ENCODE measurements at regions not wholly inside any gene's neighbourhood (a gene's known extent, or its start where the extent isn't known, plus 50 kb on each side); places are given as distances from the start of the nearest gene placed in this dataset.
A peak's percentile ranks its signal among the peaks of the same experiment; 100 is the strongest.

DNA sequence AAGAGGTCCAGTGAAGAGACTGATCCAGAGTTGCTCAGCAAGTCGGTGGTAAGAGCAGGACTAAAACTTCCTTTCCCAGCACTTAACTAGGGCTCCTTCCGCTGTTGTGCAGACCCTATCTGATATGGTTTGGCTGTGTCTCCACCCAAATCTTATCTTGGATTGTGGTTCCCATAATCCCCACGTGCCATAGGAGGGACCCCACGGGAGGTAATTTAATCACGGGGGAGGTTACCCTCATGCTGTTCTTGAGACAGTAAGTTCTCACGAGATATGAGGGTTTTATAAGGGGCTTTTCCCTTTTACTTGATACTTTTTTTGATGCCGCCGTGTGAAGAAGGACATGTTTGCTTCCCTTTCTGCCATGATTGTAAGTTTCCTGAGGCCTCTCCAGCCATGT is 221.9 kb upstream of the GLRA1 start:
- H3K27ac Mint-ChIP-seq: no peak overlapping the region
- peaks cover 20% of the 10 kb centered on the region for H3K27me3 ChIP-seq (ENCODE audit: control insufficient read depth, insufficient read depth, low read length, poor library complexity, severe bottlenecking)
- H3K36me3 Mint-ChIP-seq (ENCODE audit: low read depth): no peaks in the 10 kb centered on the region
- H3K27ac ChIP-seq (ENCODE audit: low read depth, low read length): no peak overlapping the region
- H3K9me3 Mint-ChIP-seq: no peaks in the 10 kb centered on the region
- TF ChIP-seq, protein P1, sequence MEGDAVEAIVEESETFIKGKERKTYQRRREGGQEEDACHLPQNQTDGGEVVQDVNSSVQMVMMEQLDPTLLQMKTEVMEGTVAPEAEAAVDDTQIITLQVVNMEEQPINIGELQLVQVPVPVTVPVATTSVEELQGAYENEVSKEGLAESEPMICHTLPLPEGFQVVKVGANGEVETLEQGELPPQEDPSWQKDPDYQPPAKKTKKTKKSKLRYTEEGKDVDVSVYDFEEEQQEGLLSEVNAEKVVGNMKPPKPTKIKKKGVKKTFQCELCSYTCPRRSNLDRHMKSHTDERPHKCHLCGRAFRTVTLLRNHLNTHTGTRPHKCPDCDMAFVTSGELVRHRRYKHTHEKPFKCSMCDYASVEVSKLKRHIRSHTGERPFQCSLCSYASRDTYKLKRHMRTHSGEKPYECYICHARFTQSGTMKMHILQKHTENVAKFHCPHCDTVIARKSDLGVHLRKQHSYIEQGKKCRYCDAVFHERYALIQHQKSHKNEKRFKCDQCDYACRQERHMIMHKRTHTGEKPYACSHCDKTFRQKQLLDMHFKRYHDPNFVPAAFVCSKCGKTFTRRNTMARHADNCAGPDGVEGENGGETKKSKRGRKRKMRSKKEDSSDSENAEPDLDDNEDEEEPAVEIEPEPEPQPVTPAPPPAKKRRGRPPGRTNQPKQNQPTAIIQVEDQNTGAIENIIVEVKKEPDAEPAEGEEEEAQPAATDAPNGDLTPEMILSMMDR (conservative IDR thresholded peaks at IDR 0.05): no peak
- H3K9me3 ChIP-seq (ENCODE audit: control insufficient read depth, low read length): no peaks in the 10 kb centered on the region
- H3K4me3 ChIP-seq (ENCODE audit: low read length): no peak overlapping the region
- peaks cover 10% of the 10 kb centered on the region for H3K4me1 ChIP-seq (ENCODE audit: control insufficient read depth, insufficient read depth, low read length)
- H3K4me1 Mint-ChIP-seq: peaks cover 18% of the 10 kb centered on the region
- WGBS, 2 experiments (ENCODE audit: insufficient coverage in 1 of 2, insufficient read length in 1 of 2): 68 to 93% methylated on average over 3 to 8 of the region's 8 CpGs
- peaks cover 15% of the 10 kb centered on the region for H3K27me3 Mint-ChIP-seq (ENCODE audit: insufficient read depth)
- no peaks in the 10 kb centered on the region for H3K36me3 ChIP-seq (ENCODE audit: control insufficient read depth, insufficient read depth, low read length)
- no peak overlapping the region for H3K9ac ChIP-seq (ENCODE audit: extremely low read depth, low read length, poor library complexity, severe bottlenecking)
- H3K4me3 Mint-ChIP-seq: no peak overlapping the region
- DNase-seq: peak; percentile 61

DNA sequence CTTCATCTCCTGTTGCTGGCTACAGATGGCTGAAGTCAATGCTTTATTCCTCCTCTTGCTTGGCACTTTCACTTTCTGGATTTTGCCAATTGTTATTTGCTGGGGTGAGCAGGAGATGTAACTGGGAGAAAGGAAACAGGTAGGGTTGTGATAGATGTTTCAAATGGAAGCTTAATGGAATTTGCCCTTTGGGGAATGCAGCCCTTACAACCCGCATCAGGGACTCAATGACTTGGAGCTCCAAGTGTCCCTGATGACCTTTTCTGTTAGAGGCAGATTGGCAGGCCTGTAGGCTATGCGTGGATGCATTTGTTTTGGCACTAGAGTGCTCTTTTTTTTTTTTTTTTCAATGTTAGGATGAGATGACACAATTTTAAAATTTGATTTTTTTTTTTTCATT is 219.9 kb upstream of the GLRA1 start:
- Mint-ChIP-seq H3K9me3 (no peaks in the 10 kb centered on the region), H3K27ac (no peak overlapping the region)
- WGBS, 2 experiments (ENCODE audit: insufficient coverage in 1 of 2, insufficient read length in 1 of 2): 92 to 100% methylated on average over 1 to 2 of the region's 2 CpGs

DNA sequence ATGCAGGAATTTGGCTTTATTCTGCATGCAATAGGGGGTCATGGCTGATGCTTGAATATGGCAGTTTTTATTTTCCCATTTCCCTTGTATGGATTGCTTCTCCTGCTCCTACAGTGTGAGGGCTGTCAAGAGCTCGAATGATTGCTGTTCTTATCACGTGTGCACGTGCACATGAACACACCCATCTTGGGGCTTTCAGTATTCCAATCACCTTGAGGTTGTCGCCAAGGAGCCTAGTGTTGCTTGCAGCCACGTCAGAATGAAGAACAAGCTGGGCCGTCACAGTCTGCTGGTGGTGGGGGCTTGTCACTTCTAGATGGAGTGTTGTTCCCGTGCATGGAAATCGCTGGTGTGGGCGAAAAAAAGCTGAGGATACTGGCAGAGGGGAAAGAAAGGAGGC is 219.4 kb upstream of the GLRA1 start:
- no peak overlapping the region for H3K27ac ChIP-seq (ENCODE audit: low read depth, low read length)
- no peak overlapping the region for H3K4me3 ChIP-seq (ENCODE audit: low read length)
- no peaks in the 10 kb centered on the region for H3K36me3 ChIP-seq (ENCODE audit: control insufficient read depth, insufficient read depth, low read length)
- H3K4me1 Mint-ChIP-seq: peaks cover 18% of the 10 kb centered on the region
- peaks cover 18% of the 10 kb centered on the region for H3K27me3 ChIP-seq (ENCODE audit: control insufficient read depth, insufficient read depth, low read length, poor library complexity, severe bottlenecking)
- no peaks in the 10 kb centered on the region for H3K9me3 Mint-ChIP-seq
- H3K27ac Mint-ChIP-seq: no peak overlapping the region
- peaks cover 27% of the 10 kb centered on the region for H3K27me3 Mint-ChIP-seq (ENCODE audit: insufficient read depth)
- H3K4me3 Mint-ChIP-seq: no peak overlapping the region
- DNase-seq: no peak
- H3K36me3 Mint-ChIP-seq (ENCODE audit: low read depth): no peaks in the 10 kb centered on the region
- no peak overlapping the region for H3K9ac ChIP-seq (ENCODE audit: extremely low read depth, low read length, poor library complexity, severe bottlenecking)
- H3K4me1 ChIP-seq (ENCODE audit: control insufficient read depth, insufficient read depth, low read length): peaks cover 10% of the 10 kb centered on the region
- TF ChIP-seq, protein P1 (conservative IDR thresholded peaks at IDR 0.05): no peak
- H3K9me3 ChIP-seq (ENCODE audit: control insufficient read depth, low read length): no peaks in the 10 kb centered on the region
- 85 to 91% methylated on average over 7 to 9 of the region's 9 CpGs for WGBS, 2 experiments (ENCODE audit: insufficient coverage in 1 of 2, insufficient read length in 1 of 2)

More for the DNA sequence above, 219.9 kb upstream of the GLRA1 start:
- DNase-seq: no peak
- peaks cover 10% of the 10 kb centered on the region for H3K4me1 ChIP-seq (ENCODE audit: control insufficient read depth, insufficient read depth, low read length)
- H3K9me3 ChIP-seq (ENCODE audit: control insufficient read depth, low read length): no peaks in the 10 kb centered on the region
- no peak overlapping the region for H3K9ac ChIP-seq (ENCODE audit: extremely low read depth, low read length, poor library complexity, severe bottlenecking)
- TF ChIP-seq, protein P1 (conservative IDR thresholded peaks at IDR 0.05): no peak
- Mint-ChIP-seq H3K27me3 (ENCODE audit: insufficient read depth) (peaks cover 28% of the 10 kb centered on the region), H3K36me3 (ENCODE audit: low read depth) (no peaks in the 10 kb centered on the region), H3K4me3 (no peak overlapping the region), H3K4me1 (peaks cover 18% of the 10 kb centered on the region)
- H3K4me3 ChIP-seq (ENCODE audit: low read length): no peak overlapping the region
- H3K36me3 ChIP-seq (ENCODE audit: control insufficient read depth, insufficient read depth, low read length): no peaks in the 10 kb centered on the region
- peaks cover 18% of the 10 kb centered on the region for H3K27me3 ChIP-seq (ENCODE audit: control insufficient read depth, insufficient read depth, low read length, poor library complexity, severe bottlenecking)
- H3K27ac ChIP-seq (ENCODE audit: low read depth, low read length): no peak overlapping the region

All from endodermal cell (in vitro differentiated cells).